Right cardiac atrium (tissue), 5 donors: ENCODE measurements at regions not wholly inside any gene's neighbourhood (a gene's known extent, or its start where the extent isn't known, plus 50 kb on each side); places are given as distances from the start of the nearest gene placed in this dataset.

Experiments used
- ATAC-seq, 2 donors: fragments of 200-7000 bp; cut with Tn5 transposase; one replicate each; pipeline versions ENCODE4 v1.8.0 to v1.9.1; 2020; ENCODE audit warnings: moderate library complexity in 2 of 2, mild to moderate bottlenecking in 1 of 2
- DNase-seq, 3 donors: peaks; one replicate each; pipeline ENCODE4 v3.0.0-alpha.2; 2020
- H3K27ac ChIP-seq: one replicate; pipeline ENCODE4 v1.5.1; 2013; ENCODE audit warnings: mild to moderate bottlenecking, low read length, control low read depth, moderate library complexity
- H3K27me3 ChIP-seq: one replicate; pipeline ENCODE4 v1.6.1; 2013; ENCODE audit not compliant: control insufficient read depth, insufficient read depth
- H3K4me1 ChIP-seq: one replicate; pipeline ENCODE4 v1.6.1; 2013; ENCODE audit warnings: low read length; ENCODE audit not compliant: control insufficient read depth, insufficient read depth
- H3K4me3 ChIP-seq: one replicate; pipeline ENCODE4 v1.5.1; 2013; ENCODE audit warnings: low read length, control low read depth
- H3K9me3 ChIP-seq: one replicate; pipeline ENCODE4 v1.6.1; 2013; ENCODE audit warnings: low read length; ENCODE audit not compliant: control insufficient read depth
- WGBS: extraction: QIAGEN DNeasy Blood & Tissue Kit; methylation state at CpG from one replicate; pipeline ENCODE4 v1.1.7; 2013; 5-methylcytosine and 5-hydroxymethylcytosine counted together
- intact Hi-C, 4 donors: fragments of 100-400 bp; cut with DNase I; formaldehyde crosslinking; loops; one replicate each; pipeline versions ENCODE4 v1.11.0 to v1.14.0; 2022 to 2023
- donor health status: healthy with polysubstance abuse.
- donor health status: DM: no; HTN: yes; CAD: no.
- donor health status: DM: no; HTN: no; CAD: no.
- donor health status: DM: no; HTN: yes; CAD: no; lungs with severe emphysema.
- donor health status: DM: yes; HTN: yes; CAD: no.

DNA sequence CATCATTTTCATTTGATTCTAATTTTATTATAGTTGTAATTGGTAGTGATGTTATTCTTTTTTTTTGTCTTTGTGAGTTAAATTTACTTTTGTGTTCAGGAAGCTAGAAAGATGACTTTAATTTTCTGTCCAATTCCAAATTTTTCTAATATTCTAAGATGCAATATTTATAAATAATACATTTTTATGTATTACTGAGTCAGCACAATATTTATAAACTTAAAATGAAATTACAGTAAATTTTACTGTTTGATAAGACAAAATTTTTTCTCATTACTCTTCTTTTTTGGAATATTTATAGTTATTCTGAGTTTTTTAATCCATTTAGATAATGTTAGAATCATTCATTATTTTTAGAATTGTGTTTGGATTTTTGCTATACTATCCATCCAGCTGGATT is 1637.9 kb upstream of the ACO1 start:
- Histone ChIP-seq H3K4me3 (no peak overlapping the region), H3K4me1 (no peaks in the 10 kb centered on the region), H3K9me3 (no peaks in the 10 kb centered on the region), H3K27ac (no peak overlapping the region), H3K27me3 (no peaks in the 10 kb centered on the region)
- no peak for ATAC-seq
- intact Hi-C loops, result no loop called here
- DNase-seq, result no peak

DNA sequence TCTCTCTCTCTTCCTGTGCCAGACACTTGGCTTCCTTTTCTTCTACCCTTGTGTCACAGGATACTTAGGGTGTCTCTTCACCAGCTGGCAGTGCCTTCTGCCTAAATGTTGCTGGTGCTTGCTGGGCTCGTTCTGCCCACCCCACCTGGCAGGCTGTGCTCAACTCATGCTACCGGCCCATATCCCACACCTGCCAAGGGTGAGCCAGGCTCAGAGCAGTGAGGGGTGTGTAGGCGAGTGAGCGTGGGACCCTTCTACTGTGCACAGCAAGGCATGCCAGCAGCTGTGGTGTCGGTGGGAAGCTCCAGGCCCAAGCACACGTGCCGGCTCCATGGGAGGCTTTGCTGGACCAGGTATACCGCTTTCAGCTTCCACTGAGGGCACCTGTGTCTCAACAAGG is 1626.7 kb upstream of the ACO1 start:
- H3K27ac ChIP-seq, result no peak overlapping the region
- H3K4me3 ChIP-seq, result no peak overlapping the region
- no peaks in the 10 kb centered on the region for H3K9me3 ChIP-seq
- intact Hi-C loops, result no loop called here
- WGBS, result 89% methylated on average over 8 of the region's 8 CpGs
- H3K4me1 ChIP-seq, result no peaks in the 10 kb centered on the region
- DNase-seq (no peak), ATAC-seq (peak in 1 of 2 donors; percentile 24)
- H3K27me3 ChIP-seq, result no peaks in the 10 kb centered on the region

DNA sequence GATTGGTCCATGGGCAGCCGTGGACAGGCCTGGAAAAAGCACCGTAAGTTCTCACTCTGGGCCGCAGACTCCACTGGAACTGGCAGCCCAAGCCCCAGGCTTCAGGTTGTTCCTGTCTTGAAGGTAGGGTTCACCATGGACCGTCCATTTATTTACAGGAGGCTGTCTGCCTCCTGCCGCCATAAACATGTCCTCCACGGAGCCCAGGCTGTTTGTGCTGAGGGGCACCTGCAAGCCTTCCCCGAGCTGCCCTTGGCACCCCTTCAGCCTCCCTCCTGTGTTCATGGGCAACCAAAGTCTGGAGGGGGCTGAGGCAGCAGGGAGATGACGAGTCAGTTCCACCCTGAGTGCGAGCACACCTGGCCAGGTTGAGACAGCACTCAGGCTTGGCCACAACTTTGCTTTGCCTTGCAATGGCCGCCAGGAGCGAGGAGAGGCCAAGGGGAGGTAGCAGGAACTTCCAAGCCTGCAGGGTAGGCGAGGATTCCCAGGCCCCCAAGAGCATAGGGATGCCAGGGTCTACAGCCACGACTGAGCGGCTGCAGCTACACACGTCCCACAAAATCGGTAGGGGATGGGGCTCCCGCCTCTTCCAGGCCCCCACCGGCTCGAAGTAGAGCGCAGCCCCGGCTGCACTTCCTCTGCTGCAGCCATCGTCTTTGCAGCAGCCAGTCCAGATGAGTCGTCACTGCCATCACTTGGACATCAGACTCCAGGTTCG is 1625.6 kb upstream of the ACO1 start:
- Histone ChIP-seq H3K27me3 (no peaks in the 10 kb centered on the region), H3K4me1 (no peaks in the 10 kb centered on the region), H3K4me3 (no peak overlapping the region), H3K27ac (no peak overlapping the region), H3K9me3 (no peaks in the 10 kb centered on the region)
- no peak for ATAC-seq
- WGBS, result 87% methylated on average over 24 of the region's 24 CpGs
- peak in 1 of 3 donors; percentile 16 for DNase-seq
- intact Hi-C loops, result no loop called here

DNA sequence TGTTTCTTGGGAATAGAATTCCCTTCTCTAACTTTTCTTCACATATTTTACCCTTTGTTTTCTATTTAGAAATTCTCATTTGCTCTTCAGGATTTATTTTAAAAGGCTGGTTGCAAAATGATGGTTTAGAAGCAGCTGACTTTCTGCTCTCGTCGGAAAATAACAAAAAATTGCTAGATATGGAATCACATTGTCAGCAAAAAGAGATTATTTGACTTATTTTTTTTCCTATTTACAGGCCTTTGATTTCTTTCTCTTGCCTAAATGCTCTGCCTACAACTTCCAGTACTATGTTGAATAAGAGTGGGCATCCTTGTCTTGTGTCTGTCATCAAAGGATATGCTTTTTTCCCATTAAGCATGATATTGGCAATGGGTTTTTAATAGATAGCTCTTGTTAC is 1619.1 kb upstream of the ACO1 start:
- Histone ChIP-seq H3K27ac (no peak overlapping the region), H3K4me1 (no peaks in the 10 kb centered on the region), H3K4me3 (no peak overlapping the region), H3K27me3 (no peaks in the 10 kb centered on the region), H3K9me3 (no peaks in the 10 kb centered on the region)
- WGBS, result 83% methylated on average over 2 of the region's 2 CpGs
- DNase-seq, result no peak
- intact Hi-C loops, result no loop called here
- no peak for ATAC-seq

DNA sequence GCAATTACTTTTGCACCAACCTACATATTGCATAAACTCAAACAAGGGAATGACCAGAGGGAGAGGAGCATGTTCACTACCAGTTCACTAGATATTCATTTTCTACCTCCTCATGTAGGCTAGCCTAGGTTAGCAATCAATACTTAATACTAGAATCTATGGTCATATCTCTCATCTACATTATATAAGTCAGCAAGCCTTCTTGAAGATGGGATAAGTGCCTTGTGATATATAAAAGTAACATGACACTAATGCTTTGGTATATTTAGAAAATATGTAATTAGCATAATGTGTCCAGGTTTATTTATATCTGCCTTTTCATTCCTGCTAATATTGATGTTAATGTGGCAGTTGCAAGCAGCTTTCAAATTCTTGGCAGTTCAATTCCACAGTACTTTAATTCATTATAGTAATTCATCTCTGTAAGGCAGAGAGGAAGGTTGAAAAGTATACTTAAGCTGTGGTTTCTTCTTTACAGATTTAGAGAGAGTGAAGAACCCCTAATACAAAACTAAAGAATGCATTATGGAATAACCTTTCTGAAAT is 1613.2 kb upstream of the ACO1 start:
- no peaks in the 10 kb centered on the region for H3K9me3 ChIP-seq
- intact Hi-C loops, result no loop called here
- no peaks in the 10 kb centered on the region for H3K4me1 ChIP-seq
- H3K27me3 ChIP-seq, result no peaks in the 10 kb centered on the region
- DNase-seq (no peak), ATAC-seq (no peak)
- H3K4me3 ChIP-seq, result no peak overlapping the region
- H3K27ac ChIP-seq, result no peak overlapping the region

DNA sequence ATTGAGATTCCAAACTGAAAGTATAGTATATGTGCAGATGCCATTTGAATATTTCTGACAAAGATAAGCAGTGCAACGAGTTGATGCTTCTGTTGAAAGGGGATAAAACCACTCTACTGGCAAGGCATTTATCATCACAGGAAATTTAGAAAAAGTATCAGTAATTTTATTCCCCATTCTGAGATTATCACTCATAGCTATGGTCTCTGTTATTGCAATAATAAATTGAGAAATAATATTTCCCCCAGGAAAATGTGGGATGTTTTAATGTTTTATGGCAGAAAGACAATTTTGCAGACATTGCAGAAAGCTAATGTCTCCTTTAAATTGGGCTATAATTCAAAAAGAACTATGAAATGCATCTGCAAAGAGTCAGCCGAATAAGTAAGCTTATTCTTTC is 1612.7 kb upstream of the ACO1 start:
- intact Hi-C loops, result no loop called here
- 29% methylated on average over 2 of the region's 2 CpGs for WGBS
- no peaks in the 10 kb centered on the region for H3K9me3 ChIP-seq

DNA sequence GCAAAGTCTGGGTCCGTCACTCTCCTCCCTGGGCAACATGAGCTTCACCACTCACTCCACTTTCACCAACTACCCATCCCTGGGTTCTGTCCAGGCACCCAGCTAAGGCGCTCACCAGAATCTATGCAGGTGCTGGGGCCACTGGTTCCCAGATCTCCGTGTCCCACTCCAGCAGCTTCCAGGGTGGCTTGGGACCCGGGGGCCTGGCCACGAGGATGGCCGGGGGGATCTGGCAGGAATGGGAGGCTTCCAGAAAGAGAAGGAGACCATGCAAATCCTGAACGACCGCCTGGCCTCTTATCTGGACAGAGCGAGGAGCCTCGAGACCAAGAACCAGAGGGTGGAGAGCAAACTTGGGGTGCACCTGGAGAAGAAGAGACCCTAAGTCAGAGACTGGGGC is 1611.0 kb upstream of the ACO1 start:
- no peak overlapping the region for H3K27ac ChIP-seq
- ATAC-seq, result no peak
- 88% methylated on average over 10 of the region's 10 CpGs for WGBS
- H3K4me3 ChIP-seq, result no peak overlapping the region
- no peaks in the 10 kb centered on the region for H3K4me1 ChIP-seq
- no peaks in the 10 kb centered on the region for H3K27me3 ChIP-seq
- H3K9me3 ChIP-seq, result no peaks in the 10 kb centered on the region
- intact Hi-C loops, result no loop called here
- peak in 1 of 3 donors; percentile 13 for DNase-seq

More for the DNA sequence above, 1612.7 kb upstream of the ACO1 start:
- H3K27me3 ChIP-seq, result no peaks in the 10 kb centered on the region
- DNase-seq, result no peak
- no peak overlapping the region for H3K4me3 ChIP-seq
- H3K27ac ChIP-seq, result no peak overlapping the region
- no peak for ATAC-seq
- no peaks in the 10 kb centered on the region for H3K4me1 ChIP-seq

DNA sequence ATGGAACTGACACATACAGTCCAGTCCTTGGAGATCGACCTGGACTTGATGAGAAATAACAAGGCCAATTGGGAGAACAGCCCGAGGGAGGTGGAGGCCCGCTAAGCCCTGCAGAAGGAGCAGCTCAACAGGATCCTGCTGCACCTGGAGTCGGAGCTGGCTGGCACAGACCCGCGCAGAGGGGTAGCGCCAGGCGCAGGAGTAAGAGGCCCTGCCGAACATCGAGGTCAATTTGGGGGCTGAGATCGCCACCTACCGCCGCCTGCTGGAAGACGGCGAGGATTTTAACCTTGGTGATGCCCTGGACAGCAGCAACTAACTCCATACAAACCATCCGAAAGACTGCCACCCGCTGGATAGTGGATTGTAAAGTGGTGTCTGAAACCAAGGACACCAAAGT is 1610.1 kb upstream of the ACO1 start:
- H3K9me3 ChIP-seq, result no peaks in the 10 kb centered on the region
- DNase-seq (peak in 2 of 3 donors; percentile 7 to 29), ATAC-seq (no peak)
- 70% methylated on average over 17 of the region's 17 CpGs for WGBS
- intact Hi-C loops, result no loop called here
- no peaks in the 10 kb centered on the region for H3K4me1 ChIP-seq
- H3K27me3 ChIP-seq, result no peaks in the 10 kb centered on the region
- no peak overlapping the region for H3K27ac ChIP-seq
- H3K4me3 ChIP-seq, result no peak overlapping the region

DNA sequence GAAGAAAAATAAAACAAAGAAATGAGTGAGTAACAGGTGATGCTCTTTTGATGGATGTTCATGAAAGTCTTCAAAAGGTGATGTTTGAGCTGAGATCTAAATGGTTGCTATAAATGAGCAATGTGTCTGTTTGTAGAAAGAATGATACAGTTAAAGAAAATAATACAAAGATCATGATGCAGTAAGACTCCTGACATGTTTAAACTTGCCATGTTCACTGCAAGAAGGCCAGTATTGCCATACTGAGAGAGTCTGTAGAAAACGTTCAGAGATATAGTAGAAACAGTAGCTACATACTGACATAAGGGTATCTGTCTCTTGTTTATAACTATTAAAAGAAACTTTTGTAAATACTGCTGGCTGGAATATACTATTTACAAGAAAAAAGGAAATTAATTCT is 1609.2 kb upstream of the ACO1 start:
- DNase-seq (no peak), ATAC-seq (no peak)
- Histone ChIP-seq H3K9me3 (no peaks in the 10 kb centered on the region), H3K4me3 (no peak overlapping the region), H3K4me1 (no peaks in the 10 kb centered on the region), H3K27ac (no peak overlapping the region), H3K27me3 (no peaks in the 10 kb centered on the region)
- intact Hi-C loops, result no loop called here
- 18% methylated on average over 1 of the region's 1 CpG for WGBS

DNA sequence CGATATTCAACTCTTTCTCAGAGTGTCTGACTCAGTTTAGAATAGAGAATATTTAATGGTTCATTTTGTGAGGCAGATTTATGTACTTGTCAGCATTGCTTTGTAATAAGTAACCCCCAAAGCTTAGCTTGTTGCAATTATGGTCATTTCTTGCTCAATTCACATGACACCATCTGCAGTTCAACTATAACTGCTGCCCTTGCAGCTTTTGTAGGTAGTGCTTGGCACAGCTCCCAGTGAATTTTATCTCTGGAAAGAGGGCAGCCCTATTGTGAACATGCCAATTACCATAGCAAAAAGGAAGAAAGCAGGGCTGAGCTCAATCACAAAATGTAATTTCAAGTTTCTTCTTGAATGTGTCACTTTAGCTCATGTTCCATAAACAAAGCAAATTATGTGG is 1587.7 kb upstream of the ACO1 start:
- no peak overlapping the region for H3K27ac ChIP-seq
- 90% methylated on average over 1 of the region's 1 CpG for WGBS
- H3K27me3 ChIP-seq, result no peaks in the 10 kb centered on the region
- intact Hi-C loops, result no loop called here
- H3K4me1 ChIP-seq, result no peaks in the 10 kb centered on the region
- H3K4me3 ChIP-seq, result no peak overlapping the region
- DNase-seq (no peak), ATAC-seq (no peak)
- no peaks in the 10 kb centered on the region for H3K9me3 ChIP-seq

DNA sequence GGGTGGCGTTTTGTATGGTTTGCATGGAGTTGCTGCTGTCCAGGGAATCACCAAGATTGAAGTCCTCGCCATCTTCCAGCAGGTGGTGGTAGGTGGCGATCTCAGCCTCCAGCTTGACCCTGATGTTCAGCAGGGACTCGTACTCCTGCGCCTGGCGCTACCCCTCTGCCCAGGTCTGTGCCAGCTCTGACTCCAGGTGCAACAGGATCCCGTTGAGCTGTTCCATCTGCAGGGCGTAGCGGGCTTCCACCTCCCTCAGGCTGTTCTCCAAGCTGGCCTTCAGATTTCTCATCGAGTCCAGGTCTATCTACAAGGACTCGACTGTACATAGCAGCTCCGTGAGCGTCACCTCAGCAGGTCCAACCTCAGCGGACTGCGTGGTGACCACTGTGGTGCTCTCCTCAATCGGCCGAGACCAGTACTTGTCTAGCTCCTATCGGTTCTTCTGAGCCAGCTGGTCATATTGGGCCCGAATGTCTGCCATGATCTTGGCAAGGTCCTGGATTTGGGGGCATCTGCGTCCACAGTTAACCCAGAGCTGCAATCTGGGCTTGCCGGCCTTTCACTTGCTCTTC is 1584.8 kb upstream of the ACO1 start:
- intact Hi-C loops, result no loop called here
- Histone ChIP-seq H3K27ac (no peak overlapping the region), H3K9me3 (no peaks in the 10 kb centered on the region), H3K4me1 (no peaks in the 10 kb centered on the region), H3K27me3 (no peaks in the 10 kb centered on the region), H3K4me3 (no peak overlapping the region)
- ATAC-seq, result no peak
- peak in 2 of 3 donors; percentile 10 to 13 for DNase-seq
- 94% methylated on average over 21 of the region's 21 CpGs for WGBS
